ENCODE measurements at regions not wholly inside any gene's neighbourhood (a gene's known extent, or its start where the extent isn't known, plus 50 kb on each side); places are given as distances from the start of the nearest gene placed in this dataset.

- DNase-seq (ENCODE audit: low spot score) = no peak
These were observed 61.8 kb upstream of the TRPM3 start for GRCh38 chr9:71183251-71183650.

GRCh38 chr9:71179183-71179582 lies 57.8 kb upstream of the TRPM3 start:
- Histone ChIP-seq H3K9me3 (ENCODE audit: low read depth) (no peaks in the 10 kb centered on the region), H3K27ac (no peak overlapping the region), H3K79me2 (ENCODE audit: low read depth) (no peaks in the 10 kb centered on the region), H3K4me3 (no peak overlapping the region), H2AFZ (replicated peaks) (no peak overlapping the region), H4K20me1 (ENCODE audit: low read depth) (no peaks in the 10 kb centered on the region), H3K36me3 (no peaks in the 10 kb centered on the region), H3K9ac (no peak overlapping the region), H3K4me2 (no peak overlapping the region), H3K27me3 (no peaks in the 10 kb centered on the region), H3K4me1 (no peaks in the 10 kb centered on the region), H3F3A (ENCODE audit: low read depth) (no peaks in the 10 kb centered on the region)
- Mint-ChIP-seq H3K27ac (no peak overlapping the region), H3K4me1 (no peaks in the 10 kb centered on the region), H3K27me3 (ENCODE audit: insufficient read depth, low read depth) (no peaks in the 10 kb centered on the region), H3K9me3 (no peaks in the 10 kb centered on the region), H3K4me3 (no peak overlapping the region), H3K36me3 (no peaks in the 10 kb centered on the region)
- no peak for DNase-seq (ENCODE audit: low spot score)
- TF ChIP-seq CTCF (IDR thresholded peaks at IDR 0.05) = no peak
- no peak for TF ChIP-seq EZH2 (IDR thresholded peaks at IDR 0.05)
- no peak for TF ChIP-seq EZH2phosphoT487 (IDR thresholded peaks at IDR 0.05)

More at GRCh38 chr9:71183251-71183650, 61.8 kb upstream of the TRPM3 start:
- H3K27ac Mint-ChIP-seq = no peak overlapping the region
- Histone ChIP-seq H3K36me3 (no peaks in the 10 kb centered on the region), H3K27ac (no peak overlapping the region), H3K4me1 (no peaks in the 10 kb centered on the region), H3K4me3 (no peak overlapping the region), H3K9ac (no peak overlapping the region), H3F3A (ENCODE audit: low read depth) (no peaks in the 10 kb centered on the region), H3K79me2 (ENCODE audit: low read depth) (no peaks in the 10 kb centered on the region), H4K20me1 (ENCODE audit: low read depth) (no peaks in the 10 kb centered on the region), H3K27me3 (no peaks in the 10 kb centered on the region), H3K9me3 (ENCODE audit: low read depth) (no peaks in the 10 kb centered on the region), H3K4me2 (no peak overlapping the region), H2AFZ (replicated peaks) (no peak overlapping the region)
- no peaks in the 10 kb centered on the region for H3K36me3 Mint-ChIP-seq
- H3K4me3 Mint-ChIP-seq = no peak overlapping the region
- TF ChIP-seq EZH2 (IDR thresholded peaks at IDR 0.05) (no peak), CTCF (IDR thresholded peaks at IDR 0.05) (no peak), EZH2phosphoT487 (IDR thresholded peaks at IDR 0.05) (no peak)
- no peaks in the 10 kb centered on the region for H3K27me3 Mint-ChIP-seq (ENCODE audit: insufficient read depth, low read depth)
- H3K4me1 Mint-ChIP-seq = no peaks in the 10 kb centered on the region
- no peaks in the 10 kb centered on the region for H3K9me3 Mint-ChIP-seq

GRCh38 chr9:71177901-71178300 lies 56.5 kb upstream of the TRPM3 start:
- Histone ChIP-seq H3K4me3 (no peak overlapping the region), H3K36me3 (no peaks in the 10 kb centered on the region), H3K9ac (no peak overlapping the region), H3K4me2 (no peak overlapping the region), H3K4me1 (no peaks in the 10 kb centered on the region), H3F3A (ENCODE audit: low read depth) (no peaks in the 10 kb centered on the region), H3K27ac (no peak overlapping the region), H3K27me3 (no peaks in the 10 kb centered on the region), H2AFZ (replicated peaks) (no peak overlapping the region), H3K9me3 (ENCODE audit: low read depth) (no peaks in the 10 kb centered on the region), H4K20me1 (ENCODE audit: low read depth) (no peaks in the 10 kb centered on the region), H3K79me2 (ENCODE audit: low read depth) (no peaks in the 10 kb centered on the region)
- Mint-ChIP-seq H3K27me3 (ENCODE audit: insufficient read depth, low read depth) (no peaks in the 10 kb centered on the region), H3K4me1 (no peaks in the 10 kb centered on the region), H3K27ac (no peak overlapping the region), H3K36me3 (no peaks in the 10 kb centered on the region), H3K9me3 (no peaks in the 10 kb centered on the region), H3K4me3 (no peak overlapping the region)
- no peak for DNase-seq (ENCODE audit: low spot score)
- TF ChIP-seq CTCF (IDR thresholded peaks at IDR 0.05) (no peak), EZH2 (IDR thresholded peaks at IDR 0.05) (no peak), EZH2phosphoT487 (IDR thresholded peaks at IDR 0.05) (no peak)
